MG63 (cell line): ENCODE measurements at regions not wholly inside any gene's neighbourhood (a gene's known extent, or its start where the extent isn't known, plus 50 kb on each side); places are given as distances from the start of the nearest gene placed in this dataset.

Experiments
- DNase-seq: peaks from one replicate; pipeline ENCODE4 v3.0.0-alpha.2; 2020
- H3K27me3 ChIP-seq: fragments of 250-450 bp; sonication (Bioruptor Pico); 2 replicates; pipeline ENCODE4 v1.5.1; 2020; ENCODE audit warnings: mild to moderate bottlenecking, moderate library complexity
- H3K36me3 ChIP-seq: fragments of 250-450 bp; sonication (Bioruptor Pico); 2 replicates; pipeline ENCODE4 v1.5.1; 2020; ENCODE audit warnings: mild to moderate bottlenecking, moderate library complexity
- H3K4me3 ChIP-seq: fragments of 250-450 bp; sonication (Bioruptor Pico); 2 replicates; pipeline ENCODE4 v1.5.1; 2020; ENCODE audit warnings: mild to moderate bottlenecking, moderate library complexity
- H3K9me3 ChIP-seq: fragments of 250-450 bp; sonication (Bioruptor Pico); 2 replicates; pipeline ENCODE4 v1.5.1; 2020; ENCODE audit warnings: mild to moderate bottlenecking, moderate library complexity

DNA sequence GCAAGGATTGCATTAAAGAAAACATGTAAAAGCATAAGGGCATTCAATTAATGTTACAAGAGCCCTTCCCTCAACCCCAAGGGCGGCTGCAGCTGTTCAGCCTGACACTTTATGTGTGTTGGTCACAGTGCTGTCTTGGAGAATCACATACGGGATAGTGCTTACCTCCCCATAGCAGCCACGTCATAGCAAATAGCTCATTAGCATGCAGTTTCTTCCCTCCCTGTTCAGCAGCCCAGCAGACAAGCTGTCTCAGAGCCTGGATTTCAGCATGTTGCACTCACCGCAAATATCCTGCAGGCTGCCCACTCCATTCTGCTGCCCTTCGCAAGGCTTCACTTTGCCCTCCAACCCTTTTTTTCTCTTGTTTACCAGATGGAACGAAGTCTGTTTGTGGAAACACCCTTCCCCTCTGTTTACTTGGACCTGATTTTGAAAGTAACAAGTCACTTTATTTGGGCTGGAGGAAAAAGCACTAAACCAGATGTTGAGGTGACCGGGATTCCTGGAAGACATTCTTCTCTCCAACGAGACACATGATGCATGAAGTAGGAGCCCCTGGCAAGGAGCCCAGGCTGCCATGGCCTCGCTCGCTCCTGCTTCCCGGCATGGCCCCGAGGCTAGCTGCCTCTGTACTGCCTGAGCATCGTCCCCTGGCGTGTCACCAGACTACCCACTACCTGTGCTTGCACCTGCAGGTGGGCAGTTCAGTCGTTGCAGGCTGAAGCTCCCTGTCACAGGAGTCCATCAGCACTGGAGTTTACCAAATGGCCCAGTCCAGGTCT lies 151.6 kb upstream of the GMDS start:
- Histone ChIP-seq H3K36me3 (no peaks in the 10 kb centered on the region), H3K4me3 (no peak overlapping the region), H3K27me3 (no peaks in the 10 kb centered on the region), H3K9me3 (no peaks in the 10 kb centered on the region)
- no peak for DNase-seq

DNA sequence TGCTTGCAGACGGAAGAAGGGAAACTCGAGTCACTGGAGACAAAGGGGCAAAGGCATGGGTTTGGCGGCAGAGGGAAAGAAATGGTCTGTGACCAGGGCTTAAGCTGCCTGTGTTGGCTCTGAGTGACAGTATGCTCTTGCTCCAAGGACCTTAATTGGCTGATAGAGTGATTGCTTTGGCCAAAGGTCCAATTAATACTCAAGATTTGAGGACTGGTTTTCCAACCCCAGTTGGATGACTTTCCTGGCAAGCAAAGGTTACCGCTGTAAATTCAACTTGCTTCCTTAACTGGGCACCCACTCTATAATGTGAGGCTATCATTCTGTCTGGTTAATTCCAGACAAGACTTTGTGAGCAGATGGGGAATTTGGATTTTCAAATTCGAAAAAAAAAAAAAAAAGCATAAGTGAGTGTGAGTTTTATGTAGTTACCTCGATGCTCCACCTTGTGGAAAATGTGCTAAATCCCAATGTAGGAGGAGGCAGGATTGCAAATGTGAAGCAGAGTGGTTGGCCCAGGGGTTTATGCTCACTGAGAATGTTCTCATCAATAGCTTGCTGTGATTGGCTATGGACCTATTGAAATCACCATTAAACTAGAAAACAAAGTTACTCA lies 150.7 kb upstream of the GMDS start:
- no peak for DNase-seq
- Histone ChIP-seq H3K27me3 (no peaks in the 10 kb centered on the region), H3K9me3 (no peaks in the 10 kb centered on the region), H3K36me3 (no peaks in the 10 kb centered on the region), H3K4me3 (no peak overlapping the region)

DNA sequence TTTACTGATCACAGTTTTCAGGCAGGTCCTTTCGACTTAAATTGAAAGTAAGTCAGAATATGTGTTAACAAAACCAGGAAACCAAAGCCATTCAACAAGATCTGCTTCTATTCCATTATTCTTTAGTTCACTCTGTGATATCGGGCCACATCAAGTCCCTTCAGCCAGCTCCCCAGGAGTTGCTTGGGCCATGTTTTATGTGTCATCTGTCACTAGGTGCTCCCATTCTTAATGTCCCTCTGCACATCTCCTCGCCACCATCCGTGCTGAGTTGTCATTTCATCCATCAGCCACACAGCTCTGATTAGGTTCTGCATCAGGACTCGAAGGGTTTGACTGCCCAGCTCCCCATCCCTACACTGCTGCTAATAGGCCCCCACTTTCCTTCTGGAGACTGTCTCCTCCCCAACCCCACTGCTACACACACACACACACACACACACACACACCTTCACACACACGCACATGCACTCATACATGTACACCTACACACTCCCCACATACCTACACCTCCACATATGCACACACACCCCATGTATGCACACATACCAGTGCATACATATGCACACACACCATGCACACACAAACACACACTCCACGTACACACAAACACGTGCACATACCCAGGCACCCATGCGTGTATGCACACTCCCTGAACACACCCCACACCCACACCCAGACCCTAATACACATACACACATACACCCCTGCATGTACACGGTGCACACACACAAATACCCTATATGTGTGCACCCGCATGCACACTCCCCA lies 143.3 kb upstream of the GMDS start:
- DNase-seq: no peak
- H3K4me3 ChIP-seq: no peak overlapping the region
- no peaks in the 10 kb centered on the region for H3K27me3 ChIP-seq
- H3K36me3 ChIP-seq: no peaks in the 10 kb centered on the region
- no peaks in the 10 kb centered on the region for H3K9me3 ChIP-seq

DNA sequence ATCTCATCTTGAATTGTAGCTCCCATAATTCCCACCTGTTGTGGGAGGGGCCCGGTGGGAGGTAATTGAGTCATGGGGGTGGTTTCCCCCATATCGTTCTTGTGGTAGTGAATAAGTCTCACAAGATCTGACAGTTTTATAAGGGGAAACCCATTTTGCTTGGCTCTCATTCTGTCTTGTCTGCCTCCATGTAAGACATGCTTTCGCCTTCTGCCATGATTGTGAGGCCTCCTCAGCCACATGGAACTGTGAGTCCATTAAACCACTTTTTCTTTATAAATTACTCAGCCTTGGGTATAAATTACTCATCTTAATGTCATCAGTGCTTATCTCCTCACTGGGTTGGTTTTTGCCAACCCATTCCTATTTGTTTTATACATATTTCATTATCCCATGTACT lies 142.0 kb upstream of the GMDS start:
- Histone ChIP-seq H3K4me3 (no peak overlapping the region), H3K27me3 (no peaks in the 10 kb centered on the region), H3K36me3 (no peaks in the 10 kb centered on the region), H3K9me3 (no peaks in the 10 kb centered on the region)
- no peak for DNase-seq

DNA sequence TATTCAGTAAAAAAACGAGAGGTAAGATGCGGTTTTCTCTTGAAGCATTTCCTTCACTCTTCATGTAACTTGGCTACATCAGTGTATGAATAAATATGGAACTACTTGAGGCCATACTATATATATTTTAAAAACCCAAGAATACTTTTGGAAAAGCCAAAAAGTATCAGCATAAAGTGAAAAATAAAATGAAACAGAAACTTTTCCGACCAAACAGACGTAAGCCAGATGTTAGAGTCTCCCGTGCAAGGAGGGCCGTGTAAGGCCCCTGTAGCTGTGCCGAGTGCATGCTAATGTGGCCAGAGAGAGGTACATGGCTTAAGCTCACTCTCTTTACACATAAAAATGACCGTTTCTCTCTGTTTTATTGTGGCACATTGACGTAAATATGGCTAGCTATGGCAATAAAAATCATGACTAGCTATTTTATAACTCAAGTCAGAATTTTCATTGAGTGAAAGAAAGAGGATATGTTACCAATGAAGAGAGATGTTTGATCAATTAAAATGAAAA lies 140.1 kb upstream of the GMDS start:
- Histone ChIP-seq H3K36me3 (no peaks in the 10 kb centered on the region), H3K27me3 (no peaks in the 10 kb centered on the region), H3K4me3 (peak overlapping the region; percentile 15), H3K9me3 (no peaks in the 10 kb centered on the region)
- DNase-seq: no peak

DNA sequence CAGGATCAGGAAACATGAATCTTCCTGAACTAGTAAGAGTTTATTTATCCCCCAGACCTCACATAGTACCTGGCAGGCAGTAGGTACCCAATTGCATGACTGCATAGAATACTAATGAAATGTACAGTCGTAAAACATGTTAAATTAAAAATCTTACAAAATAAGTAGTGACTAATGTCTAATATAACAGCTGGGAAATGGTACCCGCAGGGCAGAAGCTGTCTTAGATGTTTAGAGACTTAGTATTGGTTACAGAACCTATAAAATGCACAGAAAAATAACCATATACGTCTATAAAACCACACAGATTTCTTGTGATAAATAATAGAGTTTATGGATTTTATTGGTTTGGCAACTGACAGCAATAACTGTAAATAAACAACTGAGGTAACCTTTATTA lies 139.1 kb upstream of the GMDS start:
- no peak overlapping the region for H3K4me3 ChIP-seq
- H3K36me3 ChIP-seq: no peaks in the 10 kb centered on the region
- H3K27me3 ChIP-seq: no peaks in the 10 kb centered on the region
- H3K9me3 ChIP-seq: no peaks in the 10 kb centered on the region
- DNase-seq: no peak

DNA sequence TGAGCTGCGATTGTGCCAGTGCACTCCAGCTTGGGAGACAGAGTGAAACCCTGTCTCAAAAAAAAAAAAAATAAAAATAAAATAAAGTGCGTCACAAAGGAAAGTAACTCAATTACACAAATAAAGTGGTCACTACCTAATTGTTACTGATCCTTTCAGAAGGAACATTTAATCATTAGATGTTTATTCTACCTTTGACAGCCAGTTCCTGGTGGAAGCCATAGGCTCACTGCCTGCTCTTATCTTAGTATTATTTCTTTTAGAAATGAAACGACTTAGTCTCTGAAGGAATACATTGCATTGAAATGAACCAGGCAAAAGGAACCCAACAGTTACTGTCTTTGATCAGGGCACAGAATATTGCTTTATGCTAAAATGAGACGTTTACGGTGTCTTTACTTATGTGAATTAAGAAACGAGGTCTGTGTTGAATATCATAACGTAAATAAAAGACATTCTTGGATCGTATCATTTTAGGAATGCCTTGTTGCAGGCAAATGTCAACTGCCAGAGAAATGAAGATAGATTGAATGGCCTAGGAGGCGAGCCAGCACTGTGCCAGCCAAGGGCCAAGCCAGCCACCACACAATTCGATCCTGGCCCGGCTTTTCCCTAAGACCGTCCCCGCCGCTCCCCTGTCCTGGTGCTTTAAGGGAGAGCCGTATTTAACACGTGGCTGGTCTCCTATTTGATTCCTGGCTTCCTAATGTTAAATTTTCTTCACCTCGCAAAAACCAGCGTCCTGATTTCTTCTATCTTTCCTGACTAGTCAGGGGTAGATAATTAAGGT lies 136.7 kb upstream of the GMDS start:
- Histone ChIP-seq H3K36me3 (no peaks in the 10 kb centered on the region), H3K9me3 (no peaks in the 10 kb centered on the region), H3K27me3 (no peaks in the 10 kb centered on the region), H3K4me3 (no peak overlapping the region)
- DNase-seq: peak; percentile 29

DNA sequence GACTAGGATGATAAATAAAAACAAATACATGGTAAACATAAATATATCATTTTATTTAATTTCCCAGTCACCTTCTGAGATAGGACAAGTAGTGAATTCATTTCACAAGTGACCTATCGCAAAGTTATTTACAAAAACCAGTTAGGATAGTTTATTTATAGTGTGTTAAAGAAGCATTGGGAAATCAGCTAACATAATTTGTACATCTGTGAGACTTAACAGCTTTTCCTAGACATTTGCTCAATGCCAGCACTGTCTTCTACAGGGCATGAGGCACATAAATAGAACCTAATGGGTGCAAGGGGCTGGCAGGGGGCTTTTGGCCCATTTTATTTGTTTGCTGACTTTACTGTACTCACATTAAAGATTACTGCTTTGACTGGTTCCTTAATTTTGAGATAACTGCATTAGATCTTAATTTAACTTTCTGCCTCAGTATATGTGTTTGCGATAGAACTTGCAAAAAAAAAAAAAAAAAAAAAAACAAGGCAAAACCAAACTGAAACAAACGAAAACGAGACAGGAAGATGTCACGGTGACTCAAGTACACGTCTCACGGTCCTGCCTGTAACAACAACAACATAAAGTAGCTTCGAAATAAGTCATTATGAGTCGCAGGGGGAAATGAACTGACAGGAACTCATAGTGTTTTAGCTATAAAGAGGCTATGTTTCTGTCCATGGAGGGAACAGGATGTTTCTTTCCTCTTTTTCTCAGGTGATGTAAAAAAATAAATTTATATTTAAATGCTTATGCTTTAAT lies 133.7 kb upstream of the GMDS start:
- H3K9me3 ChIP-seq: no peaks in the 10 kb centered on the region
- DNase-seq: peak; percentile 25

DNA sequence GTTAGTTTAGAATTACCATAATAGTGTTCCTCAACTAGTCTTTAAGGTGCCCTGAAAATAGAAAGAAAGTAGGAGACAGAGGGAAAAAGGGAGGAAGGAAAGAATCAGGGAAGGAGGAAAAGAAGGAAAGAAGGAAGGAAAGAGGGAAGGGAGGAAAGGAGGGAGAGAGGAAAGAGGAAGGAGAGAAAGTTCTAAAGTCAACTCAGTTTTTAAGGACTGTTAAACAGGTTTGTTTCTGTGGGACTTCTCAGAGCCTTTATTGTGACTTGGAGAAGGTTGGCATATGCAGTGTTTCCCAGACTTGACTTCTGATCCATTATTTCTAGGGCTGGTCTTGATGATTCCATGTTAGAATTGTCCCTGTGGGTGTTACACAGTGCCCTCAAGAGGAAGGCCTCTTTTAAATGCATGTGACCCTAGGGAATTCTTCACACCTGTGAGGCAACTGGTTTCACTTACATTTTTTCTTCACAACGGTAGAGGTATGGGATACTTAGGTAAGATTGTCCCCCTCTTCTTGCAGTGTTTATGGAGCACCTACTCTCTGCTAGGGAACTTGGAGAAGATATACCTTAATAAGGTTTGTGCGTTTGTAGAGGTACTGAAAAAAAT lies 132.7 kb upstream of the GMDS start:
- Histone ChIP-seq H3K36me3 (no peaks in the 10 kb centered on the region), H3K4me3 (no peak overlapping the region), H3K9me3 (no peaks in the 10 kb centered on the region), H3K27me3 (no peaks in the 10 kb centered on the region)
- DNase-seq: no peak

More for the DNA sequence above, 133.7 kb upstream of the GMDS start:
- no peaks in the 10 kb centered on the region for H3K36me3 ChIP-seq
- H3K4me3 ChIP-seq: no peak overlapping the region
- no peaks in the 10 kb centered on the region for H3K27me3 ChIP-seq

DNA sequence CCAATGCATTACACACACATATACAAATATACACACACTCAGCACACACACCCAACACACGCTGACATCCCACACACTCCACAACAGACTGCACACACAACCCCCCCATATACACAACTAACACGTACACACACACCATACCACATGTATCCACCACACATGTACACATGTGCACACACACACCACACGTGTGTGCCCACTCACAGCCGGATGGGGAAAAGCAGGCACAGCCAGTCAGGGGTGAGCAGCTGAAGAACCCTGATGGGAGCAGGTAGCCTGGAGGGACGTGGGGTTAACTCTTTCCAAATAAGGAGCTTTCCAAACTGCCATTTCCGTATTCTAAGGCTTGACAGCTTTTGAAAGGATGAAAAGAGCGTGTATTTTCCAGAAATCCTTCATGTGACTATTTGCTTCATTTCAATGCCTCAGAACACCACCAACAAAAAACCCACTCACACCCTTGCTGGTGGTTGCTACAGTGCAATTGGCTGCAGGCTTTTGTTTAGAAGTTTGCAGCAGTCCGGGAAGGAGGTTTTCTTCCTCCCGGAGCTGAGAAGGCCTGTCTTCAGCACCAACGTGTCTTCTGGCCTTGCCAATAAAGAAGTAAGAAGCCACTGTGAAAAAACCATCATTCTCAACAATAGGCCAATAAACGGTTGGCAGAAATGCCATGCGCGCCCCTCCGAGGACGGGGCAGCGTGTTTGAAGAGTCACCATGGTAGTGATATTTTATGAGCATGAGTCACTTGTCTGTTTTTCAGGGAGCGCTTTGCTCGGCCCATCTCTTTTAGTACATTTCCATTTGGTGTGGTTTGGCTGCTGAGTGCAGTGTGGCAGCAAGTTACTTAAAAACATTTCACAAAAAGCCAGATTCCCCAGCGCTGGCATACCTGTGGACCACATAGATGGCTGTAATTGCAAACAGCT lies 131.3 kb upstream of the GMDS start:
- no peak overlapping the region for H3K4me3 ChIP-seq
- DNase-seq: peak; percentile 74
- no peaks in the 10 kb centered on the region for H3K9me3 ChIP-seq
- H3K36me3 ChIP-seq: no peaks in the 10 kb centered on the region
- H3K27me3 ChIP-seq: no peaks in the 10 kb centered on the region

DNA sequence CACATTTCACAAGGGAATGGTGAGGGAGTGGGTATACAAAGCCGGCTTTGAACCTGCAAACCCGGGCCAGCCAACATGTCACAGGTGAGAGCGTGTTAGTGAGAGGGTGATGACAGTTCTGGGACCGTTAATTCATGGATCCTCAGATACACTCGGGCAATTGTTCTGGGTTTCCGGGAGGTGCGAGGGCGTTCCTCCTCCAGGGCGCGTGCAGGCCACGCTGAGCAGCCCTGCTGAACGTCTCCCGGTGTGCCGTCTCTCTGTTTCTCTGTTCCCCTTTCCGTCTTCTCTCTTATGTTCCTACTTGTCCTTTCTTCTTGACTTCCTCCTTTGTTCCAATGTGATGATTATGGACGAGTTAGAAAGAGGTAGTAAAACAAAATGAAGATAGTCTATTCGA lies 130.0 kb upstream of the GMDS start:
- no peak overlapping the region for H3K4me3 ChIP-seq

DNA sequence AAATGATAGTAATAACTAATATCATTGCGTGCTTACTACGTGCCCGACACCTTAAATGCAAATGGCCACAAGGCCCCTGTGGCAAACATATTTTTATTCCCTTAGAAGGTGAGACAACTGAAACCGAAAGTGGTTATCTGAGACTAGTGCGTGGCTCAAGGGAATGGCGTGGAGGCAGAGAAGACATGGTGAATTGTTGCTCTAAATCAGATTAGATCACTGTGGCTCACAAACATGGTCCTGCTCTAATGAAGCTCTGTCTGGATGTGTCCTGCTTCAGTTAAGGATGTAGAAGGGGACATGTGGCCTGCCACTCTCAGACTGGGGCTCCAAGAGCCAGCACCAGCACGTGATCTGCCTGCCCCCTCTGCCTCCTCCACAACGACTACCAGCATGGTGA lies 124.2 kb upstream of the GMDS start:
- no peak for DNase-seq
- no peaks in the 10 kb centered on the region for H3K36me3 ChIP-seq

More for the DNA sequence above, 130.0 kb upstream of the GMDS start:
- Histone ChIP-seq H3K36me3 (no peaks in the 10 kb centered on the region), H3K9me3 (no peaks in the 10 kb centered on the region), H3K27me3 (no peaks in the 10 kb centered on the region)
- no peak for DNase-seq

DNA sequence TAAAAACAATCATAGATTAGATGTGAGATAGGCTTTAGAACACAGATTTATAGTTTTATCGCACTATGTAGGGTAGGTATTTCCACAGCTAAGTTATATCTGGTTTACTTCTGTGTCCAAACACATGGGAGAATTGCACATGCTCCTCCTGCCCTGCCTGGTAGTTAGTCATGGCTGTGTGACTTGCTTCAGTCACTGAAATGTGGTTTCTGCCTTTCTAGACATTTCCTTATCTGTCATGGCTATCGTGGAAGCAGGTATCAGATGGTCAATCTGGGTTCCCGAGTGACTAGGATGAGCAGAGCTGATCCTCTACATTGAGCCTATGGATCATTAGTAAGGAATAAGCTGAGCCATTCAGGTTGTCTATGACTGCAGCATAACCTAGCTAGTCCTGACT lies 117.8 kb upstream of the GMDS start:
- DNase-seq: no peak
- Histone ChIP-seq H3K36me3 (no peaks in the 10 kb centered on the region), H3K9me3 (no peaks in the 10 kb centered on the region), H3K27me3 (no peaks in the 10 kb centered on the region), H3K4me3 (no peak overlapping the region)

More for the DNA sequence above, 124.2 kb upstream of the GMDS start:
- no peaks in the 10 kb centered on the region for H3K9me3 ChIP-seq
- no peaks in the 10 kb centered on the region for H3K27me3 ChIP-seq
- H3K4me3 ChIP-seq: no peak overlapping the region

DNA sequence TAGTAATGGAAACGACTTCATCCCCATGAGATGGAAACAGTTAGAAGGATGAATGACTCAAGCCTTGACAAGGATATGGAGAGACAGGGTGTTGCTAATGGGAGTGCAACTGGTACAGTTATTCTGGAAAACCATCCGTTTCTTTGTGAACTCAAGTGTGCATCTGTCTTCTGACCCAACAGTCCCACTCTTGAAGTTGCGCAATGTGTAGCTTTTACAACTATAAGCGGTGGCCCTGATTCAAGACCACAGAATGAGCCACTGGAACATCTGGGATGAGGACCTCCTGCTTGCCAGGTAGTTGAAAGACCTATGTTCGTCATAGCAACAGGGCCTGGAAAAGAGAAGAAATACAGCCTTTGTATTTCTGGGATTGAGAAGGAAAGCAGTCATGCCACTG lies 115.8 kb upstream of the GMDS start:
- DNase-seq: no peak
- H3K4me3 ChIP-seq: no peak overlapping the region
- H3K36me3 ChIP-seq: no peaks in the 10 kb centered on the region
- no peaks in the 10 kb centered on the region for H3K9me3 ChIP-seq
- no peaks in the 10 kb centered on the region for H3K27me3 ChIP-seq

DNA sequence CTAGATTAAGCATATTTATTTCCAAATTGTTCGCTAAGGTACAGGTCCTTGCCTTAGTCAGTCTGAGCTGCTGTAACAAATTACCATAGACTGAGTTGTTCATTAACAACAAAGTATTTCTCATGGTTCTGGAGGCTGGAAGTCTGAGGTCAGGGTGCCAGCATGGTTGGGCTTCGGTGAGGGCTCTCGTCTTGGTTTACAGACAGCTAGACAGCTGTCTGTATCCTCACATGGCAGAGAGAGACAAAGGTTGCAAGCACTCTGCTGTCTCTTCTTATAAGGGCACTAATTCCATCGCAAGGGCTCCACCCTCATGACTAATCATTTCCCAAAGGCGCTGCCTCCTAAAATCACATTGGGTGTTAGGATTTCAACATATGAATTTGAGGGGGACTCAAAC lies 115.3 kb upstream of the GMDS start:
- no peak for DNase-seq
- no peak overlapping the region for H3K4me3 ChIP-seq
- no peaks in the 10 kb centered on the region for H3K9me3 ChIP-seq
- no peaks in the 10 kb centered on the region for H3K36me3 ChIP-seq
- H3K27me3 ChIP-seq: no peaks in the 10 kb centered on the region
